H1 (cell line): ENCODE measurements at regions not wholly inside any gene's neighbourhood (a gene's known extent, or its start where the extent isn't known, plus 50 kb on each side); places are given as distances from the start of the nearest gene placed in this dataset.

Experiments used
- ATF2 ChIP-seq: IDR thresholded peaks from 2 replicates; pipeline ENCODE4 v1.6.1; 2012; ENCODE audit warnings: low read length, inconsistent platforms
- CTCF ChIP-seq, 3 experiments: IDR thresholded peaks; 1 replicate in 2 of 3; 2 replicates in 1 of 3; pipeline versions ENCODE4 v1.5.1 to v1.6.1; 2011; ENCODE audit warnings: low read length in 3 of 3, mild to moderate bottlenecking in 3 of 3, inconsistent platforms in 2 of 3, low read depth in 1 of 3, moderate library complexity in 1 of 3; ENCODE audit not compliant: insufficient read depth in 1 of 3; ENCODE audit errors: control extremely low read depth in 1 of 3
- EGR1 ChIP-seq: IDR thresholded peaks from 2 replicates; pipeline ENCODE4 v1.6.1; 2011; ENCODE audit warnings: low read depth, low read length, borderline replicate concordance
- EZH2 ChIP-seq: fragments of 200-600 bp; sonication (generic); IDR thresholded peaks from 2 replicates; pipeline ENCODE4 v1.7.1; 2012; ENCODE audit warnings: low read depth, mild to moderate bottlenecking, moderate library complexity, low read length, inconsistent platforms; ENCODE audit not compliant: severe bottlenecking
- GTF2F1 ChIP-seq: IDR thresholded peaks from 2 replicates; pipeline ENCODE4 v1.6.1; 2012; ENCODE audit warnings: low read depth, low read length, improper control_type of control experiment, borderline replicate concordance
- POLR2A ChIP-seq, 2 experiments: IDR thresholded peaks; 1 replicate in 1 of 2; 2 replicates in 1 of 2; pipeline ENCODE4 v1.6.1; 2011; ENCODE audit warnings: low read depth in 2 of 2, low read length in 2 of 2, mild to moderate bottlenecking in 2 of 2; ENCODE audit errors: control extremely low read depth in 1 of 2
- TAF1 ChIP-seq: IDR thresholded peaks from 2 replicates; pipeline ENCODE4 v1.6.1; 2011; ENCODE audit warnings: mild to moderate bottlenecking, low read depth, low read length
- YY1 ChIP-seq: IDR thresholded peaks from 2 replicates; pipeline ENCODE4 v1.6.1; 2011; ENCODE audit warnings: low read depth, mild to moderate bottlenecking, low read length
- ZNF274 ChIP-seq: IDR thresholded peaks from 2 replicates; pipeline ENCODE4 v1.7.0; 2012; ENCODE audit warnings: low read length, borderline replicate concordance; ENCODE audit errors: extremely low read depth

DNA sequence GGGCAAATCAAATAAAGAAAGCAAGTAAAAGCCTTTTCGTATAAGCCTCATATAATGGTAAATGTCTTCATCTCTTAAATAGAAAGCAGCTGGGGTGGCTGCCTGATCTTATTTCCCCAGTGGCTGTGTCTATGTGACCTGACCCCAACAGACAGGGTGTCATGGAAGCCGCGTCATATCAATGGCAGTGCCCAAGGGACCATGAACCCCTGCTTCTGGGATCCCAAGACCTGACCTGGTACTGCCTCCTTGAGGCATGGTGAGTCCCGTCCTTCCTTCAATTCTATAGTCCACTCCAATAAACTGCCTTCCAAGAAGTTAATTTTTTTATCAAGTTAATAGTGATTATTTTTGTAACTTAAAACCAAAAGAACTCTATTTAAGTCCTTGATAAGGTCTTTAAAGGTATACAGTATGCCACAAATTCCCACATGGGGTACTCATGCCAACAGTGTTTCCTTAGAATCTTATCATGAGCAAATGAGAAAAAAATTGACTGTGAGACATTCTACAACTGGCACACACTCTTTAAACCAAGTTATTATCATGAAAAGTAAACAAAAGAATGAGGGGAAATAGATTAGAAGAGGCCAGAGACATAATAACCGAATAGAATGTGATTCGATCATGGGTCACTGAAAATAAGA lies 104.6 kb downstream of the ADSS2 start:
- TF ChIP-seq EZH2 (no peak), CTCF (IDR thresholded peaks at IDR 0.05; ENCODE audit: control extremely low read depth in 1 of 3, insufficient read depth in 1 of 3, low read depth in 1 of 3, low read length in 3 of 3) (no peak), GTF2F1 (no peak), ZNF274 (no peak), POLR2A (IDR thresholded peaks at IDR 0.05; ENCODE audit: control extremely low read depth in 1 of 2, low read depth in 2 of 2, low read length in 2 of 2) (no peak), EGR1 (no peak), TAF1 (no peak), YY1 (no peak), ATF2 (no peak)
